AG08395 (cell line): ENCODE measurements at regions not wholly inside any gene's neighbourhood (a gene's known extent, or its start where the extent isn't known, plus 50 kb on each side); places are given as distances from the start of the nearest gene placed in this dataset.

Experiments
- DNase-seq: peaks from one replicate; pipeline ENCODE4 v3.0.0; 2012; ENCODE audit warnings: mixed read lengths, low spot score

DNA sequence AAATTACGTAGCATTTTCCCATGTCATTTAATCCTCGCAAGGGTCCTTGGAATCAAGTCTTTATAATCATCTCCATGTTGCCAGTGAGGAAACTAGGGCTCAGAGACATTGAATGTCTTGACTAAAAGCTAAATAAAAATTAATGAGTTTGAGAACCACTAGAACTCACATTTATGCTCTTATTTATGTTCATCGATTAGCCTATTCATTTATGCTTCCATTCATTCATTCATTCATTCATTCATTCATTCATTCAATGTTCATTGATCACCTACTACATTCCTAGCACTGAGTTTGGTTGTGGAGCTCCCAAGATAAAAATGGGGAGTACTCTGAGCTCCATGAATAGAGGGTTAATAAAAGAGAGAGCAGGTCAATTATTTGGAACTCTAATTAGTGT, 59.7 kb downstream of the KCNA1 start:
- no peak for DNase-seq

DNA sequence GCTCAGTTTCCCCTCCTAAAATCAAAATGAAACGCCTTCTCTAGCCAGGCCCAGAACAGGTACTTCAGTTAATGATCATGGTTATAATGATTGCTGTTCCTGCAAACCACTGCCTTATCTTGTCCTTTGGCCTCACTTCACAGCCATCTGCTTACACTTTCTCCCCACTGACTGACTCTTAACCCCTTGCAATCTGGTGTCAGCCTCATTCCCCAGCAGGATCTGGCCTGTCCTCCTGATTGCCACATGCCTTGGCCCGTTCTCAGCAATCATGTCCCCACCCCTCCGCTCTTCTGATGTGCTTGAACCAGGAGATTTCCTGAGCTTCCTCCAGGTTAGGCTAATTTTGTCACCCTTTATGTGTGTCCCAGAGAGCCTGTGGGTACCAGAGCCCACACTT, 64.5 kb downstream of the KCNA1 start:
- no peak for DNase-seq

DNA sequence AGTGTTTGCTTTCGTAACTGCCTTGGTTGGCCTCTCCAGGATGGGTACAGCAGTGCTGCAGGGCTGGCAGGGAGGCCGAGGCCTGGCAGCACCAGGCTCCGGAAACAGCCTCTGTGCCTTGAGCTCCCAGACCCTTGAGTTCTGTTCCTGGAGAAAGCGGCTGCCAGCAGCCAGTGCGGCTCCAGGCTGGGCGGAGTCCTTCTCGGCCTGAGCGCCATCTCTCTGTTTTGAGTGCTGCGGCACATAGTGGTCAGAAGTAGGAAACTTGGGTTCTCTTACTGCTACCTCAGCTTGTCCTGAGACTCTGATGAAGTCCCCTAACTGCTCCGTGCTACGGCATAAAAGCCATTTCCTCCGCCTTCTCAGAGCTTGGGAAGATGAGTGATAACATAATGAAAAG, 65.9 kb downstream of the KCNA1 start:
- DNase-seq, result no peak

DNA sequence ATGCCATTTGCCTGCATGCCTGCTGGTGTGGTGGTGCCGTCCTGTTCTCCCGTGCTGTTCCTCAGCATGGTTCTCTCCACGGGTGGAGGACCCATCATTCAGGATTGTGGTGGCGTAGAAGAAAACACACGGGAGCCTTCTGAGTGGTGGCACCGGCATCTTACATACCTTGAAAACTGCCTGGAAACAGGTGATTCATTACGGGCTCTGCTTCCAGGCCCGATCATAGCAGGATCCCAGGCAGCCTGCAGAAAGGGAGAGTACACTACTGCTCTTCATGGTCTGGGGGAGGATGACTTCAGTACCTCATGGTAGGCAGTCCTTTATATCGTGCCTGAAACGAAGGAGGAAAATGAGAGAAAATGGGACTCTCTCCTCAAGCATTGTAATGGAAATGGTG, 66.6 kb upstream of the KCNA5 start:
- DNase-seq, result no peak

DNA sequence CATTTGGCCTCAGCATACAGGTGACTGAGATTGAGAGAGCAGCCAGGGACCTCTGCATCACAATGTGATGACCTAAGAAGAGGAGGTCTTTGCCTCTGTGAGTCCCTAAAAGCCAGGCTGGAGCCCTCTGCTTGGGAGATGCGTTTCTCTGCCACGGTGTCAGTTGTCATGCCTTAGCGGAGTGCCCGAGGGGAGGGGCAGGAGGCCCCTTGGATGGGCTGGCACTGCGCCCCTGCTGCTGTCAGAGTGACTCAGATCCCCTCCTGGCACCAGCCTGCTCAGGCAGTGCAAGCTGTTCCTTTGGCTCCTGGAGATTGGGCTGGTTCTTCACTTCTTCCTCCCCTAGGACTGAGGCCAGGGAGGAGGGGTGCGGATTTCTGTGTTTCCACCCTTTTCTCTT, 64.9 kb upstream of the KCNA5 start:
- peak; percentile 10 for DNase-seq

DNA sequence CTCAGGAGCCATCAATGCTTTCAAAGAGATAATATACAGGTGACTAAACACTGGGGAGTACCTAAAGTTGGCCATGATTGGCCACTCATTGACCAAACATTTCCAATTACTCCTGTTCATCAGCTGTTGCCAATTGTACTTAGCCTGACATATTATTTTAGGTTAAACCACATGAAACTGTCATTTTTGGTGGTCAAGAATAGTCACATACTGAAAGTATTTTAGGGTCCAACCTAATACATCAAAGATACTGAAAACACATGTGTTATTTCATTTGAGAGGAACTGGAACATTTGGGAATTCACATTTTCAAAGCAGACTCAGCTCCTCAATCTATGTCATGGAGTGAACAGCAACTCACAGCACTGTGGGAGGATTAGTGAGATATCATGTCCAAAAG, 63.9 kb upstream of the KCNA5 start:
- no peak for DNase-seq

DNA sequence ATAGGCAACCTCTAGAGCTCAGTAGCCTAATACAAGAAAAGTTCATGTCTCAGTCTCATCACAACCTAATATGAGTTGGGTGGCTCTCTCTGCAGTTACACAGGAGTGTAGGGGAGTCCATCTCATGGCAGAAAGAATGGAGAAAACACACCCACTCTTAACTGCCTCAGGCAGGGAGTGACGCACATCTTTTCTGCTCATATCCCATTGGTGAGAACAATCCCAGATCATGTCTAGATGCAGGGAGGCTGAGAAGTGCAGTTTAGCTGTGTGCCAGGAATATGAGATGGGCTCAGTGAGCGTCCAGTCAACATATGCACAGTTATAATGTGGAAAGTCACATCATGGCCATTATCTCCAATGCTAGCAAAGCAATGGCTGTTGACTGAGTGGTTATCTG, 59.3 kb upstream of the KCNA5 start:
- no peak for DNase-seq

DNA sequence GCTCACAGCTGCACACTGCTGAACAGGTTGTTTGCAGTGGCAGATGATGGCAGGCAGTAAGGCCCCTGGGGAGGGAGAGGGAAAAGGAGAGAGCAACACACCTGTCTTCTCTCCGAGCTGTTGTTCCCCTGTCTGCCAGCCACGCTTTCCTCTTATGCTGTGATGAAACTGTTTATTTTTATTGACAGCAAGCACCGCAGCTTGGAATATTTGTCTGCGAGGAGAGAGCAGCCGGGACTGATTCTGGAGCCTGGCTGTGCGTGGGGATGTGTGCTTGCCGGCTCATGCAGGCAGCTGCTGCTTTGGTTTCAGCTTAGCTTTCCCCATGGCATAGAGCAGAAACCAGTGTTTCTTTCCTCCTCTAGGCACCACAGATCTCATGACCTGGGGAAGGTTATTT, 58.7 kb upstream of the KCNA5 start:
- no peak for DNase-seq

DNA sequence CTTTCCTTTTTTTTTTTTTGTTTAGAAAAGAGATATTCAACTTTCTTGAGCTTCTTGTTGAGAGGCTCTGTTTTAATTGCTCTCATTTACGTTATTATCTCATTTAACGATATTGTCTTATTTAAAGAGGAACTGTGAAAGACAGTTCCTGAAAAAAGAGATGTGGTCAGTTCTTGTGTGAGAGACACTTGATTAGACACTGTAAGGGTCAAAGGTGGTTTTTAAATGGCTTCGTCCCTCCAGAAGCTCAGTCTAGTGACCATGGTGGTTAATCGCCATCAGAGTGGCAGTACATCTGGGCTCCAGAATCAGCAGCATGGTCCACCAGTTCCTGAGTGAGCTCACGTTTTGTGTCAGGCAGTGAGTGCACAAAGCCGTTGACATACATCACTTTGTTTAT, 57.9 kb upstream of the KCNA5 start:
- DNase-seq, result no peak

DNA sequence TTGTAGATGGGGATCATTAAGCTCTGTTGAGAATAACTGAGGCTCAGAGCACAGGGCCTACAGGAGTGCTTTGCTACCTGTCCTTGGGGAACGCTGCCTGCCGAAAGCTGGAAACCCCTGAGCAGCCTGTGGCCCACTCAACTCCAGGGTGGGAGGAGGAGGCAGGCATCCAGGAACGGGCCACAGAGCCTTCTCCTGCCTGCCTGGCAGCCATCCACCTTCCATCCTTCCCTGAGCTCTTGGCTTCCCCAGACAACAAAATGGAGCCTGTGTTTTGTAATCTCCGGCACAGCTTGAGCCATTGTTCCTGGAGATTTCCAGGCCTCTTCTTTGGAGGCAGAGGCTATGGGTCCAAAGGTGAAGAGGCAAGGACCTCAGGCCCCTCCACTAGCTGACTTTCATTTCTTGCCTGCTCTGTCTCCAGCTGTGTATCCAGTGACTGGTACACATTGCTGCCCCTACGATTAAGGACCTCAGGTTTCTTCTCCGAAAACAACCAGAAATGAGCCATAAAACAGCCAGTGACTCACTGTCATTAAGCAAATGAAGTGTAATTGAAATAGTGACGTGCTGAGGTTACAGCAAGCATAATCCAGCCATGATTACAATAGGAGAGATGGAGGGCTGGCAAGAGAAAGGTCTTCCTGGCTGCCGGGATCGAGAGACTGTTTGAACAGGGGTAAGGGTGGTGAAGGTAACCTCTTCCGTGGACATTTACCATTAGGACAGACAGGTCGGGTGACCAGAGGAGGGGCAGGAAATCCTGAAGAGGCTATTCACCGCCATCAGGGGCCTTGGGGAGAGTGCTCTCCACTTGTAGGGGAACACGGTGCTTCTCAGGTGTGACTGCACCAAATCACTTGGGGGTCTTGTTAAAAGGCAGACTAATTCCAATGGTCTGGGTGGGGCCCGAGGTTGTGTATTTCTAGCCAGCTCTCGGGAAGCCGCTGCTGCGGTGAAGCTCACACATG, 56.3 kb upstream of the KCNA5 start:
- no peak for DNase-seq

DNA sequence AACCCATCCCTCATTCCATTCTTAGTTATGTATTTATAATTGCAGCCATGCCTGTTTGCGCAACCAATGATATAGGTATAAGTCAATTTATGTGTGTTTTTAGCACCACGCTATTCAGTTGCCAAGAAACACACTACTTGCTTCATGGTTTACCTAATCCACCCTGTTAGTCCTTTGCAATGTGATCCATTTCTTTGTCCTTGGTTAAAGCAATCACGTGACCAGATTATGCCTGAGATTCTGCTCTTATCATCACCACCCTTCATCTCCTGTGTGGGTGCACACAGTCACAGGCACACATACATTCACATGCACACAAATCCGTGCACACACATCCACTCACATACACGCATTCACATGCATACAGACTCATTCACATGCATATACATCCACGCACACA, 52.3 kb upstream of the KCNA5 start:
- DNase-seq, result no peak

DNA sequence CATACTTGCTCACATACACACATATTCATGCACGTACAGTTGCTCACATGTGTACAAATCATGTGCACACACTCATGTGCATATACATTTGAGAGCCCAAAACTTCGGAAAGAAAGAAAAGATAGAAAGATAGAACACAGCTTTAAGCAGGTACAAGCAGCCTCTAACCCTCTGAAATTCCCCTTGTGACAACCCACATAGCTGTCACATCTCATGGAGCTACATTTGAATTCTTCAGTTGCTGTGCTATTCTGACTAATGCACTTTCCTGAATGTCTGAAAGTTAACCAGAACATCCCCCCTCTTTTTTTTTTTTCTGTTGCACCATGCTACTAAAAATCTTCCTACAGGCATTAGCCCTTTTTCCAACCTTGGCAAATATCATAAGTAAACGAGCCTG, 51.9 kb upstream of the KCNA5 start:
- DNase-seq, result no peak

DNA sequence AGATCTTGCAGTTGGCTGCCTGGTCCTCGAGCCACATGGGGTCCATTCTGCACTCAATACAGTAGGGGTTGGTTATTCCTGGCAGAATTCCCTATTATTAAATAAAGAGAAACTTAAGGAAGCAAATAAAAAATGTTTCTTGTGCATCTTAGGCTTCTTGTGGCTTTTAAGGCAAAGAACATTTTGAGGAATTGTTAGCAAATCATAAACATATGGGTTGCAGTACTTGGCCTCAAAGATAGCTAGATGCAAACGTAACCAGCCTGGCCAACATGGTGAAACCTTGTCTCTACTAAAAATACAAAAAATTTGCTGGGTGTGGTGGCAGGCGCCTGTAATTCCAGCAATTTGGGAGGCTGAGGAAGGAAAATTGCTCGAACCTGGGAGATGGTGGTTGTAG, 50.8 kb upstream of the KCNA5 start:
- no peak for DNase-seq
